SH-SY5Y (cell line): ENCODE measurements at regions not wholly inside any gene's neighbourhood (a gene's known extent, or its start where the extent isn't known, plus 50 kb on each side); places are given as distances from the start of the nearest gene placed in this dataset.

Experiments
- GATA2 ChIP-seq: IDR thresholded peaks from 2 replicates; pipeline ENCODE4 v1.6.1; 2011; ENCODE audit warnings: mild to moderate bottlenecking, low read depth, low read length
- GATA3 ChIP-seq: IDR thresholded peaks from 2 replicates; pipeline ENCODE4 v1.6.1; 2011; ENCODE audit warnings: low read depth, mild to moderate bottlenecking, low read length, moderate library complexity

GRCh38 chr11:131201674-131202073 is 168.7 kb upstream of the NTM start:
- TF ChIP-seq GATA2: no peak
- TF ChIP-seq GATA3: no peak
